Thoracic aorta (tissue), 2 donors: ENCODE measurements at regions not wholly inside any gene's neighbourhood (a gene's known extent, or its start where the extent isn't known, plus 50 kb on each side); places are given as distances from the start of the nearest gene placed in this dataset.
"Not testable (repeated sequence)": the region's sequence is repeated elsewhere in the genome, so short reads cannot be mapped to it uniquely, and the experiment has no call there.

Source experiments
- ATAC-seq: fragments of 150-250 bp; one replicate; pipeline ENCODE4 v1.8.0; 2017; ENCODE audit warnings: low read depth; ENCODE audit not compliant: insufficient number of reproducible peaks, low FRiP score
- DNase-seq: peaks from one replicate; pipeline ENCODE4 v3.0.0-alpha.2; 2020; ENCODE audit warnings: low spot score
- H3K27ac ChIP-seq, 2 donors: fragments of 200-600 bp; sonication (generic); 1 replicate in 1 of 2; 2 replicates in 1 of 2; pipeline ENCODE4 v1.5.1; 2016; ENCODE audit warnings: mild to moderate bottlenecking in 2 of 2, moderate library complexity in 2 of 2
- H3K27me3 ChIP-seq: fragments of 200-600 bp; sonication (generic); replicated peaks from 2 replicates; pipeline ENCODE4 v1.6.0; 2016; ENCODE audit warnings: mild to moderate bottlenecking; ENCODE audit not compliant: insufficient read depth
- H3K36me3 ChIP-seq: fragments of 200-600 bp; sonication (generic); one replicate; pipeline ENCODE4 v1.5.1; 2016
- H3K4me1 ChIP-seq, 2 donors: fragments of 200-600 bp; sonication (generic); 1 replicate in 1 of 2; 2 replicates in 1 of 2; pipeline versions ENCODE4 v1.5.1 to v1.6.0; 2016; ENCODE audit warnings: low read depth in 2 of 2, mild to moderate bottlenecking in 1 of 2; ENCODE audit not compliant: control insufficient read depth in 1 of 2
- H3K4me3 ChIP-seq: fragments of 200-600 bp; sonication (generic); 2 replicates; pipeline ENCODE4 v1.5.1; 2016; ENCODE audit warnings: mild to moderate bottlenecking
- H3K9me3 ChIP-seq: fragments of 200-600 bp; sonication (generic); 2 replicates; pipeline ENCODE4 v1.5.1; 2016
- TF ChIP-seq, protein P1 (sequence below): fragments of 200-600 bp; sonication (generic); IDR thresholded peaks from one replicate; pipeline ENCODE4 v1.5.1; 2019; ENCODE audit warnings: antibody characterized with exemption

DNA sequence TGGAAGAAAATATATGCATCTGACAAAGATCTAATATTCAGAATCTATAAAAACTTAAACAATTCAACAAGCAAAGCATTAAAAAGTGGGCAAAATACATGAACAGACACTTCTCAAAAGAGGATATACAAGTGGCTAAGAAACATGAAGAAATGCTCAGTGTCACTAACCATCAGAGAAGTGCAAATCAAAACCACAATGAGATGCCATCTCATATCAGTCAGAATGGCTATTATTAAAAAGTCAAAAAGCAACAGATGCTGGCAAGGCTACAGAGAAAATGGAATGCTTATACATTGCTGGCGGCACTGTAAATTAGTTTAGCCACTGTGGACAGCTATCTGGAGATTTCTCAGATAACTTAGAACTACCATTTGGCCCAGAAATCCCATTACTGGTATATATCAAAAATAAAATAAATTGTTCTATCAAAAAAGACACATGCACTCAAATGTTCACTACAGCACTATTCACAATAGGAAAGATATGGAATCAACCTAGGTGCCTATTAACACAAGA lies 179.5 kb downstream of the PCTP start:
- Histone ChIP-seq H3K9me3 (no peaks in the 10 kb centered on the region), H3K4me1 (no peaks in the 10 kb centered on the region)
- no peak for ATAC-seq

DNA sequence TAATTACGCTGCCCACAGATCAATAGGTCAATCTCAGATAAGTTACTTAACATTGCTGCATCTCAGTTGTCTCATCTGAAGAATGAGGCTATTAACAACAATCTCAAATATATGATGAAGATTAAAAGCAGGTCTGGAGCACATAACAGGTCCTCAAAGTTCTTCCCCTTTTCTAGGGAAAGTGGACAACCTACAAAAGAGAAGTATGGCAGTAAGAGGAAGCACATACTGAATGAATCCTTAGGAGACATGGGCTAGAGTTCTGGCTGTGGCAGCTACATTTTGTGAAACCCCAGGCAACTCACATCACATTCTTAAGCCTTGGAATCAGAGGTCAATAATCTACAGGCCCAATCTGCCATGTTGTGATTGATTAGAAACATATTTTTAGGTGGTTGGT lies 180.6 kb downstream of the PCTP start:
- Histone ChIP-seq H3K27me3 (no peaks in the 10 kb centered on the region), H3K4me3 (no peak overlapping the region), H3K27ac (no peak overlapping the region), H3K9me3 (no peaks in the 10 kb centered on the region), H3K36me3 (no peaks in the 10 kb centered on the region), H3K4me1 (no peaks in the 10 kb centered on the region)
- ATAC-seq (no peak), DNase-seq (no peak)
- TF ChIP-seq, protein P1, sequence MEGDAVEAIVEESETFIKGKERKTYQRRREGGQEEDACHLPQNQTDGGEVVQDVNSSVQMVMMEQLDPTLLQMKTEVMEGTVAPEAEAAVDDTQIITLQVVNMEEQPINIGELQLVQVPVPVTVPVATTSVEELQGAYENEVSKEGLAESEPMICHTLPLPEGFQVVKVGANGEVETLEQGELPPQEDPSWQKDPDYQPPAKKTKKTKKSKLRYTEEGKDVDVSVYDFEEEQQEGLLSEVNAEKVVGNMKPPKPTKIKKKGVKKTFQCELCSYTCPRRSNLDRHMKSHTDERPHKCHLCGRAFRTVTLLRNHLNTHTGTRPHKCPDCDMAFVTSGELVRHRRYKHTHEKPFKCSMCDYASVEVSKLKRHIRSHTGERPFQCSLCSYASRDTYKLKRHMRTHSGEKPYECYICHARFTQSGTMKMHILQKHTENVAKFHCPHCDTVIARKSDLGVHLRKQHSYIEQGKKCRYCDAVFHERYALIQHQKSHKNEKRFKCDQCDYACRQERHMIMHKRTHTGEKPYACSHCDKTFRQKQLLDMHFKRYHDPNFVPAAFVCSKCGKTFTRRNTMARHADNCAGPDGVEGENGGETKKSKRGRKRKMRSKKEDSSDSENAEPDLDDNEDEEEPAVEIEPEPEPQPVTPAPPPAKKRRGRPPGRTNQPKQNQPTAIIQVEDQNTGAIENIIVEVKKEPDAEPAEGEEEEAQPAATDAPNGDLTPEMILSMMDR = no peak

More for the DNA sequence above, 179.5 kb downstream of the PCTP start:
- Histone ChIP-seq H3K27ac (no peak overlapping the region), H3K27me3 (no peaks in the 10 kb centered on the region), H3K36me3 (no peaks in the 10 kb centered on the region), H3K4me3 (no peak overlapping the region)
- TF ChIP-seq, protein P1 = no peak
- no peak for DNase-seq

DNA sequence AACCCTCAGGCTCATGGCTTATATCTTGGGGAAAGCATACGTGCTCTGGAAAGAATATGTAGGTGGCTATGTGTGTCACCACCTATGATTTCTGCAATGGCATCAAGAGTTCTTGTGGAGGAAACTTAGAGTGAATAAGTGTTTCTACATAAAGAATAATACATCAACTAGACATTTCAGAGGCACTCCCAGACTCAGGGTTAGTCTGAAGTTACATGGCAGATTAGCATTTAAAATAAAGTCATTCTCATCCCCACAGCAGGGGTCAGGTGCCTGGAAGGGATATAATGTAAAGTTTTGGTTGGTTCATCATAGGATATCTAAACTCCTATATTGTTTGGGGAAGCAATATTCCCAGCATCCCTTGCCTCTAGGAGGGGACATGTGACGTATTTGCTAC lies 182.1 kb downstream of the PCTP start:
- ATAC-seq (no peak), DNase-seq (no peak)
- TF ChIP-seq, protein P1 = no peak
- H3K9me3 ChIP-seq = no peaks in the 10 kb centered on the region
- H3K36me3 ChIP-seq = no peaks in the 10 kb centered on the region
- no peak overlapping the region for H3K4me3 ChIP-seq
- no peak overlapping the region for H3K27ac ChIP-seq
- H3K4me1 ChIP-seq = no peaks in the 10 kb centered on the region
- no peaks in the 10 kb centered on the region for H3K27me3 ChIP-seq

DNA sequence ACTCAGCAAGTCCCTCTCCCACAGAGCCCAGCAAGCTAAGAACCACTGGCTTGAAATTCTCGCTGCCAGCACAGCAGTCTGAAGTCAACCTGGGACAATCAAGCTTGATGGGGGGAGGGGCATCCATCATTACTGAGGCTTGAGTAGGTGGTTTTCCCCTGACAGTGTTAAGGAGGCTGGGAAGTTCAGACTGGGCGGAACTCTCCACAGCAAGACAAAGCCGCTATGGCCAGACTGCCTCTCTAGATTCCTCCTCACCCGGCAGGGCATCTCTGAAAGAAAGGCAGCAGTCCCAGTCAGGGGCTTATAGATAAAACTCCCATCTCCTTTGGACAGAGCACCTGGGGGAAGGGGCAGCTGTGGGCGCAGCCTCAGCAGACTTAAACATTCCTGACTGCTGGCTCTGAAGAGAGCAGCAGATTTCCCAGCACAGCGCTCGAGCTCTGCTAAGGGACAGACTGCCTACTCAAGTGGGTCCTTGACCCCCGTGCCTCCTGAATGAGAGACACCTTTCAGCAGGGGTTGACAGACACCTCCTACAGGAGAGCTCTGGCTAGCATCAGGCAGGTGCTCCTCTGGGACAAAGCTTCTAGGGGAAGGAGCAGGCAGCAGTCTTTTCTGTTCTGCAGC lies 188.4 kb downstream of the PCTP start:
- not testable (repeated sequence) for DNase-seq, H3K27ac ChIP-seq, H3K27me3 ChIP-seq, H3K4me1 ChIP-seq, H3K9me3 ChIP-seq, H3K36me3 ChIP-seq, ATAC-seq, H3K4me3 ChIP-seq

DNA sequence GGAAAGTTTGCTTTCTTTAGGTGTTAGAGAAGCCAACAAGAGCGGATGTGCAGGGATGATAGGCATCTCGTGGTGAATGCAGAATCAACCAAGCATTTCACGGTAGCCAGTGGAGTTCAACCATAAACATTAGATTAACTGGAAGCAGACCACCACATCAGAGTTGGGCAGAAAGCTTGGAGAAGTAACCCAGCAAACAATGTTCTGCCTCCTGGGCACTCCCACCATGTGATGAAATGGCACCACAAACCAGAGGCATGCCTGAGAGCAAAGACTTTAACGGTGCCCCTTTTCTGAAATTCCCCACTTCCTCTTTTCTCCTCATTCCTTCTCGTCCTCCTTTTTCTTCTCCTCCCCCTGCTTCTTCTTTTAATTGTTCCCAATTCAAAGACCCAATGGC lies 193.5 kb upstream of the ANKFN1 start:
- H3K27me3 ChIP-seq = no peaks in the 10 kb centered on the region

More for the DNA sequence above, 193.5 kb upstream of the ANKFN1 start:
- Histone ChIP-seq H3K9me3 (no peaks in the 10 kb centered on the region), H3K36me3 (no peaks in the 10 kb centered on the region), H3K4me3 (no peak overlapping the region), H3K4me1 (no peaks in the 10 kb centered on the region), H3K27ac (no peak overlapping the region)
- ATAC-seq (no peak), DNase-seq (no peak)
- TF ChIP-seq, protein P1 = no peak
